H1 (cell line): ENCODE measurements at regions not wholly inside any gene's neighbourhood (a gene's known extent, or its start where the extent isn't known, plus 50 kb on each side); places are given as distances from the start of the nearest gene placed in this dataset.

Source experiments
- CTCF ChIA-PET: fragments of 300-600 bp; sonication (Branson Sonifier 250); formaldehyde crosslinking; loops from one replicate; lab custom pipeline; 2021; ENCODE audit not compliant: partially characterized antibody; lab: Charles Lee
- POLR2A ChIA-PET: fragments of 300-600 bp; sonication (Branson Sonifier 250); formaldehyde crosslinking; loops from one replicate; lab custom pipeline; 2021; ENCODE audit warnings: inconsistent platforms; ENCODE audit not compliant: partially characterized antibody; lab: Charles Lee
- DNase-seq, 2 experiments: peaks; one replicate each; pipeline versions ENCODE4 v3.0.0 to v3.0.0-alpha.2; 2010 to 2022; ENCODE audit warnings: low spot score in 2 of 2, low read depth in 1 of 2, mixed read lengths in 1 of 2
- FAIRE-seq: peaks from 2 replicates; lab custom pipeline; 2011; peaks lifted over from hg19 to GRCh38; lab: Jason Lieb, UNC
- H2AFZ ChIP-seq: 2 replicates; pipeline ENCODE4 v1.8.1; 2012; ENCODE audit warnings: low read length, inconsistent platforms
- H2AK5ac ChIP-seq: 2 replicates; pipeline ENCODE4 v1.6.1; 2013; ENCODE audit warnings: low read depth, low read length
- H2BK120ac ChIP-seq: replicated peaks from 2 replicates; pipeline ENCODE3; 2013; ENCODE audit warnings: low read depth, low read length, inconsistent platforms
- H2BK12ac ChIP-seq: 2 replicates; pipeline ENCODE4 v1.6.1; 2013; ENCODE audit warnings: low read depth, low read length
- H2BK15ac ChIP-seq: 2 replicates; pipeline ENCODE4 v1.6.1; 2013; ENCODE audit warnings: low read length
- H2BK20ac ChIP-seq: 2 replicates; pipeline ENCODE4 v1.6.1; 2013; ENCODE audit warnings: low read length
- H2BK5ac ChIP-seq: 2 replicates; pipeline ENCODE4 v1.6.1; 2013; ENCODE audit warnings: low read depth, low read length
- H3K14ac ChIP-seq: 2 replicates; pipeline ENCODE4 v1.6.1; 2013; ENCODE audit warnings: inconsistent platforms; ENCODE audit not compliant: insufficient read length
- H3K18ac ChIP-seq: 2 replicates; pipeline ENCODE4 v1.6.1; 2013; ENCODE audit warnings: low read length; ENCODE audit errors: extremely low read depth
- H3K23ac ChIP-seq: 2 replicates; pipeline ENCODE4 v1.6.1; 2013; ENCODE audit warnings: inconsistent platforms; ENCODE audit not compliant: insufficient read length
- H3K23me2 ChIP-seq: 2 replicates; pipeline ENCODE4 v1.6.1; 2013; ENCODE audit warnings: low read depth, low read length
- H3K27ac ChIP-seq: 2 replicates; pipeline ENCODE4 v1.6.1; 2011; ENCODE audit warnings: low read depth, low read length, inconsistent platforms
- H3K27me3 ChIP-seq, 4 experiments: replicated peaks in 1 of 4; 1 replicate in 1 of 4; 2 replicates in 3 of 4; pipeline versions ENCODE4 v1.6.1 to v1.8.1; 2011 to 2013; ENCODE audit warnings: low read length in 3 of 4, mild to moderate bottlenecking in 3 of 4, inconsistent platforms in 2 of 4, mixed read lengths in 2 of 4, moderate library complexity in 1 of 4; ENCODE audit not compliant: control insufficient read depth in 3 of 4, insufficient read depth in 3 of 4; ENCODE audit errors: extremely low read depth in 1 of 4
- H3K36me3 ChIP-seq, 4 experiments: 2 replicates each; pipeline versions ENCODE4 v1.6.1 to v1.8.1; 2011 to 2013; ENCODE audit warnings: mild to moderate bottlenecking in 4 of 4, low read length in 3 of 4, moderate library complexity in 2 of 4, control low read depth in 1 of 4, inconsistent platforms in 1 of 4; ENCODE audit not compliant: insufficient read depth in 4 of 4, control insufficient read depth in 2 of 4
- H3K4ac ChIP-seq: replicated peaks from 2 replicates; pipeline ENCODE3; 2013; ENCODE audit warnings: low read length, low read depth, mixed read lengths, inconsistent platforms; ENCODE audit not compliant: insufficient read length
- H3K4me1 ChIP-seq, 4 experiments: replicated peaks in 1 of 4; 1 replicate in 1 of 4; 2 replicates in 3 of 4; pipeline versions ENCODE4 v1.6.1 to v1.8.1; 2011 to 2013; ENCODE audit warnings: low read length in 3 of 4, inconsistent platforms in 2 of 4, mixed read lengths in 1 of 4; ENCODE audit not compliant: insufficient read depth in 4 of 4, control insufficient read depth in 3 of 4
- H3K4me2 ChIP-seq, 2 experiments: 2 replicates each; pipeline versions ENCODE4 v1.6.1 to v1.8.1; 2011 to 2013; ENCODE audit warnings: low read depth in 2 of 2, low read length in 2 of 2, control low read depth in 1 of 2, inconsistent platforms in 1 of 2, mild to moderate bottlenecking in 1 of 2; ENCODE audit not compliant: insufficient read depth in 1 of 2
- H3K4me3 ChIP-seq, 4 experiments: fragments of 200-600, 300-600 bp in 1 of 4; sonication (generic), shearing (Covaris generic), sonication (Bioruptor Twin) in 1 of 4; 2 replicates each; pipeline versions ENCODE4 v1.5.1 to v1.8.1; 2011 to 2016; ENCODE audit warnings: low read length in 4 of 4, low read depth in 3 of 4, control low read depth in 2 of 4, inconsistent platforms in 2 of 4, mild to moderate bottlenecking in 2 of 4, mixed read lengths in 1 of 4, moderate library complexity in 1 of 4; ENCODE audit not compliant: insufficient read depth in 2 of 4; ENCODE audit errors: extremely low read depth in 1 of 4
- H3K56ac ChIP-seq: replicated peaks from 2 replicates; pipeline ENCODE3; 2013; ENCODE audit warnings: low read depth, mild to moderate bottlenecking, mixed read lengths, low read length, inconsistent platforms; ENCODE audit not compliant: insufficient read length
- H3K79me1 ChIP-seq: 2 replicates; pipeline ENCODE4 v1.6.1; 2013; ENCODE audit warnings: low read depth, low read length, control low read depth
- H3K79me2 ChIP-seq, 2 experiments: 2 replicates each; pipeline versions ENCODE4 v1.6.1 to v1.8.1; 2012 to 2013; ENCODE audit warnings: low read length in 2 of 2, mild to moderate bottlenecking in 2 of 2, inconsistent platforms in 1 of 2; ENCODE audit not compliant: insufficient read depth in 2 of 2, control insufficient read depth in 1 of 2
- H3K9ac ChIP-seq, 4 experiments: replicated peaks in 1 of 4; 1 replicate in 1 of 4; 2 replicates in 3 of 4; pipeline versions ENCODE4 v1.6.1 to v1.8.1; 2011 to 2013; ENCODE audit warnings: low read depth in 3 of 4, low read length in 3 of 4, control low read depth in 2 of 4, mild to moderate bottlenecking in 2 of 4, moderate library complexity in 2 of 4, inconsistent platforms in 1 of 4; ENCODE audit errors: extremely low read depth in 1 of 4
- H3K9me3 ChIP-seq, 2 experiments: 2 replicates each; pipeline versions ENCODE4 v1.6.1 to v1.8.1; 2012 to 2013; ENCODE audit warnings: mild to moderate bottlenecking in 2 of 2, moderate library complexity in 2 of 2, control low read depth in 1 of 2, inconsistent platforms in 1 of 2, low read depth in 1 of 2, low read length in 1 of 2, mixed read lengths in 1 of 2; ENCODE audit not compliant: insufficient read depth in 2 of 2
- H4K20me1 ChIP-seq, 2 experiments: replicated peaks in 1 of 2; 2 replicates each; pipeline versions ENCODE3 to v1.8.1; 2011 to 2013; ENCODE audit warnings: inconsistent platforms in 2 of 2, low read length in 2 of 2, mild to moderate bottlenecking in 1 of 2; ENCODE audit not compliant: insufficient read depth in 2 of 2, control insufficient read depth in 1 of 2
- H4K5ac ChIP-seq: 2 replicates; pipeline ENCODE4 v1.6.1; 2013; ENCODE audit warnings: low read length, low read depth, mixed read lengths, inconsistent platforms; ENCODE audit not compliant: insufficient read length
- H4K8ac ChIP-seq: 2 replicates; pipeline ENCODE4 v1.8.0; 2013; ENCODE audit warnings: mild to moderate bottlenecking, moderate library complexity, low read length, inconsistent platforms; ENCODE audit not compliant: insufficient read depth; ENCODE audit errors: extremely low read depth
- H4K91ac ChIP-seq: replicated peaks from 2 replicates; pipeline ENCODE3; 2013; ENCODE audit warnings: low read length, mixed read lengths, inconsistent platforms; ENCODE audit not compliant: insufficient read length
- CREB1 ChIP-seq: IDR thresholded peaks from 2 replicates; pipeline ENCODE4 v1.6.1; 2012; ENCODE audit warnings: inconsistent platforms
- FOSL1 ChIP-seq: IDR thresholded peaks from 2 replicates; pipeline ENCODE4 v1.6.1; 2011; ENCODE audit warnings: mild to moderate bottlenecking, low read depth, low read length, moderate library complexity; ENCODE audit not compliant: insufficient read depth
- HDAC2 ChIP-seq, 2 experiments: fragments of 300-600 bp in 1 of 2; sonication (generic) in 1 of 2; IDR thresholded peaks; 2 replicates each; pipeline ENCODE4 v1.6.1; 2011 to 2012; ENCODE audit warnings: low read depth in 2 of 2, low read length in 2 of 2, mild to moderate bottlenecking in 2 of 2, moderate library complexity in 2 of 2, borderline replicate concordance in 1 of 2, inconsistent platforms in 1 of 2
- POLR2AphosphoS5 ChIP-seq: IDR thresholded peaks from 2 replicates; pipeline ENCODE4 v1.6.1; 2011; ENCODE audit warnings: low read depth, low read length
- SP2 ChIP-seq: IDR thresholded peaks from 2 replicates; pipeline ENCODE4 v1.6.1; 2012; ENCODE audit warnings: mild to moderate bottlenecking, low read length, inconsistent platforms
- WGBS, 2 experiments: shearing (Covaris generic) in 1 of 2; methylation state at CpG; one replicate each; pipeline versions ENCODE4 v1.1.6 to v1.1.7; 2013 to 2015; ENCODE audit warnings: low lambda C conversion rate in 2 of 2, mixed read lengths in 2 of 2, inconsistent platforms in 1 of 2, low coverage in 1 of 2, missing lambda C conversion rate in 1 of 2; ENCODE audit not compliant: insufficient replicate concordance in 2 of 2, insufficient coverage in 1 of 2, insufficient read length in 1 of 2; ENCODE audit errors: extremely low coverage in 1 of 2, missing lambda C conversion rate in 1 of 2; 5-methylcytosine and 5-hydroxymethylcytosine counted together

DNA sequence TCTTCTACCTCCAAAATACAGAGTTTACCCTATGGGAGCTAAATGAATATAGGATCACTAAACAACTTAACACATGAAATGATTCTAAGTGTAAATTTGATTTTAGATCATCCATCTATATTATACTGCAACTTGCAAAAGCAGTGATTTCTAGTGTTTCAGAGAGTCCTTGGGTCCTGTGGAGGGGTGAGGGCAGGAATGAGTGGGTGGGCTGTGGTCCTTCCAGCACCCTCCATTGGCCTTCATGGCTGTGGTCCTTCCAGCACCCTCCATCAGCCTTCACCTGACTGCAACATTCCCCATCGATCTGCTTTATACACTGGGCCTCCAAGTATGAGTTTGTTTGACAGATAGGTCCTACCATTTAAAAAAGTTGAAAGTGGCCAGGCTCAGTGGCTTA lies 70.5 kb downstream of the TTC6 start:
- CTCF ChIA-PET: no interaction called here
- H3K27me3 ChIP-seq: no peaks in the 10 kb centered on the region
- no peak overlapping the region for H4K91ac ChIP-seq
- no peak overlapping the region for H2BK12ac ChIP-seq
- H4K20me1 ChIP-seq: no peaks in the 10 kb centered on the region
- DNase-seq: no peak
- no peak overlapping the region for H2BK20ac ChIP-seq
- no peaks in the 10 kb centered on the region for H3K9me3 ChIP-seq
- TF ChIP-seq CREB1 (no peak), POLR2AphosphoS5 (no peak), FOSL1 (no peak), SP2 (no peak), HDAC2 (IDR thresholded peaks at IDR 0.05; ENCODE audit: borderline replicate concordance in 1 of 2, low read depth in 2 of 2, low read length in 2 of 2) (no peak)
- TF ChIP-seq, all 59 proteins: peak for 0
- Histone ChIP-seq H4K8ac (no peak overlapping the region), H3K27ac (no peak overlapping the region), H2BK120ac (no peak overlapping the region), H3K4me2 (no peak overlapping the region), H3K4me1 (no peaks in the 10 kb centered on the region), H3K79me2 (no peaks in the 10 kb centered on the region), H3K4me3 (no peak overlapping the region), H3K18ac (no peak overlapping the region), H4K5ac (no peak overlapping the region), H3K36me3 (no peaks in the 10 kb centered on the region), H3K23me2 (no peaks in the 10 kb centered on the region), H2AK5ac (no peak overlapping the region), H3K9ac (no peak overlapping the region), H3K14ac (no peak overlapping the region), H2BK15ac (no peak overlapping the region), H3K23ac (no peak overlapping the region), H2AFZ (no peak overlapping the region), H3K4ac (no peak overlapping the region), H3K56ac (no peak overlapping the region), H2BK5ac (no peak overlapping the region), H3K79me1 (no peaks in the 10 kb centered on the region)
- FAIRE-seq: no peak
- POLR2A ChIA-PET: no interaction called here
- WGBS, 2 experiments: 87% methylated on average over 1 of the region's 1 CpG; no CpG with 5 or more reads in 1 of the 2 experiments
